Stimulated activated CD8-positive, alpha-beta memory T cell treated with anti-CD3 and anti-CD28 coated beads, Interleukin-12 subunit alpha, Interleukin-12 subunit beta, amount 100 ng/mL, for 1 hour (primary cell): ENCODE measurements at regions not wholly inside any gene's neighbourhood (a gene's known extent, or its start where the extent isn't known, plus 50 kb on each side); places are given as distances from the start of the nearest gene placed in this dataset.

ENCODE experiments used
- DNase-seq: peaks from one replicate; pipeline ENCODE4 v3.0.0-alpha.2; 2020; ENCODE audit warnings: low read depth

- DNase-seq, result no peak
Observed at GRCh38 chr11:80129396-80129795, 688.6 kb upstream of the TENM4 start.

- no peak for DNase-seq
Observed at GRCh38 chr11:80122211-80122610, 681.4 kb upstream of the TENM4 start.

GRCh38 chr11:80118073-80118472 is 677.2 kb upstream of the TENM4 start:
- DNase-seq, result no peak

- DNase-seq, result no peak
Observed at GRCh38 chr11:80116796-80117195, 676.0 kb upstream of the TENM4 start.

- no peak for DNase-seq
Observed at GRCh38 chr11:80109652-80110051, 668.8 kb upstream of the TENM4 start.

GRCh38 chr11:80109031-80109430 is 668.2 kb upstream of the TENM4 start:
- no peak for DNase-seq

GRCh38 chr11:80107415-80107814 is 666.6 kb upstream of the TENM4 start:
- no peak for DNase-seq

- no peak for DNase-seq
Observed at GRCh38 chr11:80104191-80104590, 663.4 kb upstream of the TENM4 start.

- DNase-seq, result no peak
Observed at GRCh38 chr11:80103142-80103859, 662.5 kb upstream of the TENM4 start.

- DNase-seq, result no peak
Observed at GRCh38 chr11:80097146-80097545, 656.3 kb upstream of the TENM4 start.

GRCh38 chr11:80096736-80097135 is 655.9 kb upstream of the TENM4 start:
- DNase-seq, result no peak

GRCh38 chr11:80086496-80087055 is 645.7 kb upstream of the TENM4 start:
- no peak for DNase-seq

GRCh38 chr11:80085563-80085962 is 644.7 kb upstream of the TENM4 start:
- DNase-seq, result no peak

- DNase-seq, result no peak
Observed at GRCh38 chr11:80084608-80085007, 643.8 kb upstream of the TENM4 start.

- no peak for DNase-seq
Observed at GRCh38 chr11:80083531-80083951, 642.7 kb upstream of the TENM4 start.

- DNase-seq, result no peak
Observed at GRCh38 chr11:80082406-80082805, 641.6 kb upstream of the TENM4 start.

GRCh38 chr11:80077113-80077512 is 636.3 kb upstream of the TENM4 start:
- DNase-seq, result no peak

- DNase-seq, result no peak
Observed at GRCh38 chr11:80074837-80075236, 634.0 kb upstream of the TENM4 start.

GRCh38 chr11:80066291-80066690 is 625.5 kb upstream of the TENM4 start:
- DNase-seq, result no peak

- no peak for DNase-seq
Observed at GRCh38 chr11:80065086-80065485, 624.3 kb upstream of the TENM4 start.

GRCh38 chr11:80061056-80061455 is 620.2 kb upstream of the TENM4 start:
- DNase-seq, result no peak

GRCh38 chr11:80054582-80055165 is 613.8 kb upstream of the TENM4 start:
- no peak for DNase-seq

GRCh38 chr11:80048513-80048912 is 607.7 kb upstream of the TENM4 start:
- DNase-seq, result no peak
